ENCODE measurements at regions not wholly inside any gene's neighbourhood (a gene's known extent, or its start where the extent isn't known, plus 50 kb on each side); places are given as distances from the start of the nearest gene placed in this dataset.

DNA sequence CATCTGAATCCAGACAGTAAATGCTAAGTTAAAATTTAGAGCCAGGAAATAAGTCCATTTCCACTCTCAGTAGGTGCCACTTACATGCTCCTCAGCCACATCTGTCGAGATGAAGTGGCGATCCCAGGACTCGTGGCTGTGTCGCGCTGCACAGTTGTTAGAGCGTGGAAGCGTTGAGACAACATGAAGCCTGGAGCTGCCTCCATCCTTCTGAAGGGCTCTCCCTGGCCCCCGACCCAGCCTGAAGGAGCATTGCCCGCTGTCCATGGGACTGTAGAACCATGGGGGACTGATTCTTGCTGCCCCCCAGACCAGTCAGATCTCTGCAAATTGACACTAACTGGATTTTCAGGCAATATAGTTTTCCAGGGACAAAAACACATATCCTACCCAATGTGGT is 58.9 kb downstream of the IRX1 start:
- no peak for DNase-seq (ENCODE audit: low read depth in 2 of 2, low spot score in 1 of 2)

DNA sequence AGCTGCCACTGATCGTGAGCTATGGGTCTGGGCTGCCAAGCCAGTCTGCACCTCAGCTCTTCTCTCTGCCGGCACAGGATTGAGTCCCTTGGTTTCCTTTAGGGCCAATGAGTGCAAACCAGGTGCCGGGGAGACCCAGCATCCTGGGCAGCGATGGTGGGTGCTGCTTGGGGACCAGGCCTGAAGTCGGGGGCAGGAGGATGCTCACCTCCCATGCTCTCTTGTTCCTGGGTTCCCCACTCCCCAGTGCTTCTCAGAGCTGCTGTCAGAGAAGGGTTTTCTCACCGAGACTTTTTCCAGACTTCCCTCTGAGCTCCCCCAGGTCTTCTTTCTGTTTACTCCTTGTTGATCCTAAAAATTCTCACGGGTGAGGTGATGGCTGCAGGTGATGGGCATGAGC is 61.2 kb downstream of the IRX1 start:
- DNase-seq (ENCODE audit: low read depth in 2 of 2, low spot score in 1 of 2): no peak

DNA sequence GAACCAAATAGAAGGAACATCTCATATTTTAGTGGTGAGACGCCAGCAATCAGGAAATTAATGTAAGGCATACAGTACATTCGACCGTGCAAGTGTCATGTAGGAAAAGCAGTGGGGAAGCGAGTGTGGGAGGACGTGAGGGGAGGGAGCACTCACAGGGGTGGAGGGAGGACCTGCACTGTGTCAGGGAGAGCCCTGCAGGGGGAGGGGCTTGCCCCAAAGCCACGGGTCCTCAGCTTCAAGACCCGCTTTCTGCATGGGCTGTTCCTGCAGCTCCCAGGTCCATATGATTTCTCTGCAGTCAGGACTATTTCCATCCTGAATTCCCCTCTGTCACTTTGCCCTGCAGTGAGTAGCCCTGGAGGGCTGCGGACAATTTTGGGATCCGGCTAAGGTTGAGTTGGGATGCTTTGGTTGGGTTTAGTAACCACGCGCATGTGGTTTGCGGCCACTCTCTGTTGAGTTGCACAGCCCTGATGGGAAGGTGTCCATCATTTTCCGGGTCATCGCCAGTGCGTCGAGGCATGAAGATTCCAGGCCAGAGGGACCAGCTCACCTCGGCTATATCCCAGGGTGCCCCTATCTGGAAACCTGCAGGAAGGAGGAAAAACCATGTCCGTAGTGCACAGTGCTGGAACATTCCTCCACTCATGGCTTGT is 61.9 kb downstream of the IRX1 start:
- DNase-seq (ENCODE audit: low read depth in 2 of 2, low spot score in 1 of 2): no peak

DNA sequence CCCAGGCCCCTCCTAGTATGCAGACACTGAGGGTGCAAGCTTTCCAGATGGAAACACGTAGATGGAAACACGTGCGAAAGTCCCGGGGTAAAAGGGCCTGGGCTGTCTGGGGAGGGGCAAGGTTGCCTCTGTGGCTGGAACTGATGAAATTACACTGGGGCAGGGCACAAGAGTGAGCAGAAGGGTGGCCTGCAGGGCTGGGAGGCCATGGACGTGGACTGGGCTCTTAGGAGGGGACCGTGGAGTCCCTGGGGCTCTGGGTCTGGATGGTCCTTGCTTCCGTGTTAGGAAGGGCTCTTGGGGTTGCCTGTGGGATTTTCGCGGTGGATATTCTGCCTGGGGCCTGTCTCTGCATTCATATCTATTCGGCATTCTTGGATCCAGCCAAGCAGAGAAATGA is 63.3 kb downstream of the IRX1 start:
- no peak for DNase-seq (ENCODE audit: low read depth in 2 of 2, low spot score in 1 of 2)

DNA sequence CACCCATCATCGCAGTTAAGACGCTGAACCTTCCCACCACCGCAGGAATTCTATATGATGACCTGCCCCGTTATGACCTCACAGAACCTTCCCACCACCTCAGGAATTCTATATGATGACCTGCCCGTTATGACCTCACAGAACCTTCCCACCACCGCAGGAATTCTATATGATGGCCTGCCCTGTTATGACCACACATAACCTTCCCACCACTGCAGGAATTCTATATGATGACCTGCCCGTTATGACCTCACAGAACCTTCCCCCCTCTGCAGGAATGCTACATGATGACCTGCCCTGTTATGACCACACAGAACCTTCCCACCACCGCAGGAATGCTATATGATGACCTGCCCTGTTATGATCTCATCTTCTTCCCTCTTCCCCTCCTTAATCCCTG is 64.3 kb downstream of the IRX1 start:
- DNase-seq (ENCODE audit: low read depth in 2 of 2, low spot score in 1 of 2): no peak

DNA sequence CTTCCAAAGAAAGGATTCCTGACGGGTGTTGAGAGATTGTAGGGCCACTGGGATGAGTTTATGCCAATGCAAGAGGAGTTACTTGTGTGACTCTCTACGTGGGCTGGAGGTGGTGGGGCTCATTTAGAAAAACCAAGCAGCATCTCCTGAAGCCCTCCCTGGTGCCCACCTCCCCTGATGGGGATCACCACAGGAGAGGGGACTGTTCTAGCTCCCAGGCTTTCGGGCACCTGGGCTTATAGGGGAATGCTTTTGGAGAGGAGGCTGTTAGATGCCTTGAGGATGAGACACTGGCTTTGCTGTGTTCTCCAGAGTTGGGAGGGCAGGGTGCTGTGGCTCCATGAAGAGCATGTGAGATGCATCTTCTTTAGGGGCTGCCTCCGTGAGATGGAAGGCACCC is 65.0 kb downstream of the IRX1 start:
- DNase-seq (ENCODE audit: low read depth in 2 of 2, low spot score in 1 of 2): no peak

DNA sequence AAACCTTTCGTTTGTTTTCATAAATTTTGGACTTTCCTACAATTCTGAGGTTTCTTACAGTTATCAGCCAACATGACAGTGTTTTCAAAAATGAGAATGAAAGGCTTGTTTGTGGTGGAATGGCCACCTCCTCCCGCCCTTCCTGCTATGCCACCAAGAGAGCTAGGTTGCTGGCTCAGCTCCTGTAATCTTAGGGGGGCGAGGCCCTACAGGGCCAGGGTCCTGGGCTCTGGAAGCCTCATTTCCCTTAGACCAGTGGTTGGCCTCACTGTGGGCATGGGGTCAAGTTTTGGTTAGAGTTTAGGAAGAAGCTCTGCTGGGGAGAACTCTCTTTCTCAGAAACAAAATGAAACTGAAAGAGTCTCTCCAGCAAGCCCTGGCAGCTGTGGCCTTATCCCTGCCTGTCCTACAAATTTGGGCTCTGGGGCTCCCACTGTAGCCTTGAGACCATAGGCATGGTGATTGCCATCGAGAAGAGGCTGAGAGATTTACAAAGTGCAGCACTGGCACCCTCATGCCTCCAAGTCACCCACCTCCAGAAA is 66.2 kb downstream of the IRX1 start:
- no peak for DNase-seq (ENCODE audit: low read depth in 2 of 2, low spot score in 1 of 2)

DNA sequence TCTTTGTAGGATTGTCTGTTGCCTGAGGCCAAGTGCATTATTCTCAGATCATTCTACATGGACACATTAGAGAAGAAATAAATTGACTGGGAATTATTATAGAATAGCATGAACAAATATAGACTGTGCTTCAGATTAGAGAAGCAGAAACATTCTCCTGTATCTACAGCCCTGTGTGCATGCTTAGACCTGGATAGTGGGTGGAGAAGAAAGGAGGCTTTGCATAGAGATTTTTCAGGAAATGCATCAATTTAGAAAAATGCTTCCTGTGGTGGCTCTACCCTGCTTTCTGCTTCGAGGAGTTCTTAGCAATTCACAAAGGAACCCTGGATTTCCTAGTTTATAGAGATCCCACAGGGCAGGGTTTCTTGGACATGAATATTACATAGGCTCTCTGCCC is 66.7 kb downstream of the IRX1 start:
- DNase-seq (ENCODE audit: low read depth in 2 of 2, low spot score in 1 of 2): no peak

DNA sequence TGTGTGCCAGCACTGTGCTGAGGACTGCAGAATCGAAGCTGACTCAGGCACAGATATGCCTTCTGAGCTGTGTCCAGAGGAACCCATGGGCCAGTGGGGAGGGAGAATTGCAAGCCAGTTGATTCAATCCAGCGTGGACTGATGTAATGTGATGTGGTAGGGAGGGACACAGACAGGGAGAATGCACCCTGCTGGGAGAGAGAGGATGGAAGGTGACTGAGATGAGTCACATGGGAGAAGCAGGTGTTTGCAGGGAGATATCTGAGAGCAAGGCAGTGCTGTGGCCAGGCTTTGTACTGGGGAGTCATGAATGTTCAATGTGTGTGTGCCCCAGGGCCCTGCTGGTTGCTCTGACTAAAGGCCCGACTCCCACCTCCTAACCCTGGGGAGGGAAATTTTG is 75.7 kb downstream of the IRX1 start:
- no peak for DNase-seq (ENCODE audit: low read depth in 2 of 2, low spot score in 1 of 2)

DNA sequence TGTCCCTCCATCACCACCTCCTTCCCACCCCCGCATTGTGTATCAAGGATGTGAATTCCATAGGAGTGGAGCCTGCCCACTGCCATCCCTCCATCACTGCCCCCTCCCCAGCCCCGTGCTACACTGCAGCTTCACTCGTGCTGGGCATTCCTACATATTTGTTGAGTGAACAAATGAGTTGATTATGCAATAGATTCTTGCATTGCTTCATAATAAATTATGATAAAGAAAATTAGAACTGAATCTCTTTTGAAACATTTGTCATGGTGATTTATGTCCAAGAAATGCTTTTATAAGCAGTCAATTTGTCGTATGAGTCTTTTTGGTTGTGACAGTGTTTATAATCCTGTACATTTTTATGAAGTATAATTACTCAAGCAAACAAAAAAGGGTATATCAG is 83.2 kb downstream of the IRX1 start:
- DNase-seq (ENCODE audit: low read depth in 2 of 2, low spot score in 1 of 2): no peak

DNA sequence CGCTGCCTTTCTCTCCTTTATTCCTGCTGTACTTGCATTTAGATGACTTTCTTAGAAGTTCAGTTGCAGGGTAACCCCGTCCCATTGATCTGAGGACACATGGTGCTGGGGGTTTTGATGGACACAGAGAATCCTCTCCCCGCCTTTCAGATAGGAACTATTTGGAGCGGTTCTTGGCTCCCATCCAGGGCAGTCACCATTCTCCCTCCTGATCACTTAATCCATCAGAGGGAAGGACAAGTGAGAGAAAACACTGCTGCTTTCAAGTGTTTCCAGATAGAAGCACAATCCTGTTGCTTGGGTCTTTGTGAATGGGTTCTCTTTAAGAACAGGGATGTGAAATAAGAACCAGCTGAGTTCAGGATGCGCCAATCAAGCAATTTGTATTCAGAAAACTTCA is 85.2 kb downstream of the IRX1 start:
- no peak for DNase-seq (ENCODE audit: low read depth in 2 of 2, low spot score in 1 of 2)

DNA sequence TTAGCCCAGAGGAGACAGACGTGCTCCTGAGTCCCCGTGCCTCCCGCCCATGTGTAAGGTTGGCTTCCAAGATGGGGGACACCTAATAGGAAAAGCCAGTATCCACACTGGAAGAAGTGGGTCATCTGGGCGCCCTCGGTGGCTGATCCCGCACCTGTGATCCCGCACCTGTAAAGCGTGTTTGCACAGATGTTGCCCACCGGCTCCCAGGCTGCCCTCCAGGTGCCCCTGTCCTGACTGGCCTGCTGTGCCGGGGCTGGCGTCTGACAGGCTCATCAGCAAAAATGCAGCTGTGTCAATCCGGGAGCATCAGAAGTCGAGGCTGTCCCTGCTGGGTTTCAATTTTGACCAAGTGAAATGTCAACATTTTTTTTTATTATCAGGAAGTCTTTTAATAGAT is 88.5 kb downstream of the IRX1 start:
- no peak for DNase-seq (ENCODE audit: low read depth in 2 of 2, low spot score in 1 of 2)

DNA sequence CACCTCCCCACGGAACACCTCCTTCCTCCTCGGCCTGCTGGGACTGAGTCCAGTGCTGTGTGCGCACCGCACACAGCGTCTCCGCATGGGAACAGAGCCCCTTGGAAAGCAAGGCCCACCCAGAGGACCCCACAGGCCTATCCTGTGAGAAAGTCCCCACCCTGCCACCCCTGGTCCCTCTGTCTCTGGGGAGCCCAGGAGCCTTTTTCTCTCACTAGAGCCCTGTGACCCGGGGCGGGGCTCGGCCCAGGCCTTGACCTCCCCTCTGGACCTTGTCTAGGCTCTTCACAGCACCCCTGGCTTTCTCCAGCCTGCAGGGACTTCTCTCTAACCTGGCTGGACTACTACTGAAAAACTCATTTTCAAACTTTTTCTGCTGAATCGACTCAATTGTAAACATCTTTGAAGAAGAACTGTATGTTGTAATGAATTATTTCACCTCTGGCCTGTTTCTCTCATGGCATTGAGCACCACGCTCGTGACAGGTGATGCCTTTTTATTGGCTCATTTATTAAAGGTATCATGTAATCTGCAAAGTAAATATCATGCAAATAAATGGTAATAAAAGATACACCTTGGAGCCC is 89.2 kb downstream of the IRX1 start:
- DNase-seq (ENCODE audit: low read depth in 2 of 2, low spot score in 1 of 2): no peak

DNA sequence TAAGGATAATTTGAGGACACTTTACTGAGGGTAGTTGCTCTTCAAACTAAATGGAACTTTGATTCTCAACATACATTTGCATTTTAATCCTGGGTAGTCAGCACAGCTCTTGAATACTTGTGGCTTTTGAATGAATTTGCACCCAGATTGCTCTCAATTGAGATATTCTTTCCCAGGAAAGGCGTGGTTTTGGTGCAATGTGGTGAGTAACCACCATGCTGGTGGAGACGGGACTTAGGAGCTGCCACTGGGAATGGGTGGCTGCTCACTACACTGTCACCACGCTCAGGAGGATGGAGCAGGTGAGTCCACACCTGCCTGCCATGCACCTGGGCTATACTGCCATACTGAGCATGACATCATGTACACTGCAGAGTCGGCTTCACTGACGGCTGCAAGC is 99.2 kb downstream of the IRX1 start:
- DNase-seq (ENCODE audit: low read depth in 2 of 2, low spot score in 1 of 2): no peak

DNA sequence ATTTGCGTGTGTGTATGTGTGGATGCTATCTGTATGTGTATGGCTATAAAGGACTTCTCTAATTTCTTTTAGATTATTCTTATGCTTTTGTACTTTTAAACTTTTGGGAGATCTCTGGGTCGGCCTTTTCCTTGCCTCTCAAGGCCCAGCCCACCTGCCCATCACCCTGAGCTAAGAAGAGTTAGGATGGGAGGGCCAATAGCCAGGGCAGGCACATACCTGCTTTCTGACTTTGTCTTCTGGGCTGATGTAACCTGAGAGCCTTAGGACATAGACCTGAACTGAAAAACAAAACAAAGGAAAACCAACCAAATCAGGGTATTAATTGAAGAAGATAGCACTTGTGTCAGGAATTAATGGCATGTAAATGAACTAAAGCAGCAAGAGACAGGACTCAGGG is 100.2 kb downstream of the IRX1 start:
- no peak for DNase-seq (ENCODE audit: low read depth in 2 of 2, low spot score in 1 of 2)

DNA sequence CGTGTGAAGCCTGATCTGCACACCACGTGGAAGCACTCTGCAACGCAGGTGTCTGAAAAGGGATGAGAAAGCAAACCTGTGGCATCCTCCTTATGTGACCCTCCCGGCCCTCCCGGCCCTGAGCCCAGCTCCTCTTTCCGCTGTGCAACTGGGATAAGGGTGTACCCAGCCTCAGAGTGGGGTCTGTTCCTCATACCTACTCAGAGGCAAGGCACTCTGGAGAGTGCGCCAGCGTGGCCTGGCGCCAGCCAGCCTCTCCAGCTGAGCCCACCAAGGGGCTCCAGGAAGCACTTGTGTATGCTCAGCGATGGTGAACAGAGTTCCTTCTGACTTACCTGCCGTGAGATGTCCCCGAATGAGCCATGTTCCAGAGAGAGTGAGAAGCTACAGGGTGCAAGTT is 102.8 kb downstream of the IRX1 start:
- DNase-seq (ENCODE audit: low read depth in 2 of 2, low spot score in 1 of 2): no peak

DNA sequence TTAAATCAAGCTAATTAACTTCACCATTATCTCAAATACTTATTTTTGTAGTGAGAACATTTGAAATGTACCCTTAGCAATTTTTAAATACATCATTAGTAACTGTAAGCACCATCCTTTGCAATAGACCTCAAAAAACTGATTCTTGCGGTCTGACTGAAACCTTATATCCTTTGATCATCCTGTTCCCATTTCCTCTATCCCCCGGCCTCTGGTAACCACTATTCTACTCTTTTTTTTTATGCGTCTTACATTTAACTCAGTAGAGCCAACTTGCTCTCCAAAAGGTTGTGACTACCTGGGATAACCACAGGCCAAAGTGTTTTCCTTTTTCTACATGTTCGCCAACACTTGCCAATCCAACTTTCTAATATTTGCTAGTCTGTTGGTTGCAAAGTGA is 106.1 kb downstream of the IRX1 start:
- no peak for DNase-seq (ENCODE audit: low read depth in 2 of 2, low spot score in 1 of 2)

DNA sequence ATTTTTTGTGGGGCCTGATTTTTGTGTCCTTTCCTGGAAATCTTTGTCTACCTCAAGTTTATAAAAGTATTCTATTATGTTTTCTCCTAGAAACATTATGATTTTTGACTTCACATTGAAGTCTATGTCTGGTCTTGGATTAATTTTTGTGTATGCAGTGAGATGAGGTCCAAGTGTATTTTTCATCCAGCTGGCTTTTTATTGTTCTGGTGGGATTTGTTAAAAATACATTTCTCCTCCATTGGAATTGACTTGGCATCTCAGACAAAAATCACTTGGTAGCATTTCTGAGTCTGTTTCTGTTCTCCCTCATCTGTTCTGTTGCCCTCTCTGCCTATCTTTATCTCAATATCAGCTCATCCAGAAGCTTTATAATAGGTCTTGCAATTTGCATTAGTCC is 109.0 kb downstream of the IRX1 start:
- no peak for DNase-seq (ENCODE audit: low read depth in 2 of 2, low spot score in 1 of 2)

DNA sequence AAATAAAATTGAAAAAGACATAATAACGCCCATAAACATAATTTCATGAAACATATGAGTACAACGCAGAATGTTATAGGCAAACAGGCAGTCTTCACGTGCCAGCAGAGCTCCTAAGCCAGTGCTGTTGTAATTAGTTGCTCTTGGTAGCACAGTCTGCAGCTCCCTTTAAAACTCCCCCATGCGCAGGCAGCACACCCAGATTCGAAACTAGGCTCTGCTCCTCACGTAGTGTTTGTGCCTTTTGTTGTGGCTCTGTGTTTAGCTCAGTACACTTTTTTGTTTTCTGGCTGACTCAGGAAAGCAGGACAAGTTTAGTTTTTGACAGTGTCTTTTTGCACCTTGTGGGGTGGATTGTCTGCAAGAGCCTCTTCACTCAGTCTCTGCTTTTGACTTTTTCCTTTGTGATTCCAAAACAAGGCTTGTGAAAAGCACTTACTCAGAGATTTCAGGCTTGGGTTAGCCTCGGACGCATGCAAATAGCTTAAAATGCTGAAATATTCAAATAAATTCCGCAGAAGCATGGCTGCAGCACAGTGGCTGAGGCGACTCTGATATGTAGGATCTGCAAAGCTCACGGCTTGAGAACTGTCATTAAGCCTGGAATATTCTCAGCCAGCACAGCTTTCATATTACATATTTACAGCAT is 113.6 kb downstream of the IRX1 start:
- DNase-seq (ENCODE audit: low read depth in 2 of 2, low spot score in 1 of 2): no peak

DNA sequence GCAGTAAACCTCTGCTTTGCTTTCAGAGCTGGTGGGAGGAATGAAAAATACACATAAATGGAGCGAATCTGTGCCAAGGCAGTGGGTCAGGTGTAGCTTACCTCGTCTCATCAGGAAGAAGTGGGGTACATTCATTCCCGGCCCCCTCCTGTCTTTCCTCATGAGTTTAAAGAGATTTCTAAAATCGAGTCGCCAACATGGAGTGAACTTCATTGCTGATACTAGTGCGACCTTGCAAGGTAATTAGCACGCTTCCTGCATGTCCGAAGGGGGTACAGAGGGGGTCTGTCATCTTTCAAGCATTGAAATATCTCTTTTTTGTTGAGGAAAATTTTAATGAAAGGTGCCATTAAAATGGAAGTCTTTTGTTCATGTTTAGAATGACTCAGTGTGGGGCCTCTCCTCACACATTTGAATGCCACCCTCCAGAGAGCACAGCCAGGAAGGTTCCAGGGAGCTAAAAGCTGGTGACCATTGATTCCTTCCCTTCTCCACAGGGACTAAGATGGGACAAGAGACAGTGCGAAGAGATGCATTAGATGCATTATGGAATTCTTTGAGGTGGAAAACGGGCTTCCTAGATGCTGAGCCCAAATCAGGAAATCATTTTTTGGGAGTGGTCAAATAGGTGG is 114.2 kb downstream of the IRX1 start:
- no peak for DNase-seq (ENCODE audit: low read depth in 2 of 2, low spot score in 1 of 2)

DNA sequence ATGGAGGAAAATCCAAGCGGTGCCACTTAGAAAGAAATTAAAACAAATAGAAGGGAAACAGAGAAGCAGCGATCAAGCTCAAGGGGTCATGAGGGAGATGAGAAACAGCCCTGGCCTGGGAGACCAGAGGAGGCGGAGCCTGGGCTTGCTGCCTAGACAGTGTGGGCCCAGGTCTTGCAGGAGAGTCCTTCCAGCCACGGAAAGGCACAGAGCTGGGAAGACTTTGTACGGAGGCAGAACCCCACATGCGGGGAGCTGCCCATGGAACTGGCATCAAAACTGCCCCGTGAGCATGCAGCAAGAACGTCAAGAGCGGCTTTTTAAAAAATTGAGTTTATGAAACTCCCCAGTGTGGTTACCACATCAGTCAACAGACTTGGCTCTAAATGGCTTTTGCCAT is 119.4 kb downstream of the IRX1 start:
- DNase-seq (ENCODE audit: low read depth in 2 of 2, low spot score in 1 of 2): no peak

DNA sequence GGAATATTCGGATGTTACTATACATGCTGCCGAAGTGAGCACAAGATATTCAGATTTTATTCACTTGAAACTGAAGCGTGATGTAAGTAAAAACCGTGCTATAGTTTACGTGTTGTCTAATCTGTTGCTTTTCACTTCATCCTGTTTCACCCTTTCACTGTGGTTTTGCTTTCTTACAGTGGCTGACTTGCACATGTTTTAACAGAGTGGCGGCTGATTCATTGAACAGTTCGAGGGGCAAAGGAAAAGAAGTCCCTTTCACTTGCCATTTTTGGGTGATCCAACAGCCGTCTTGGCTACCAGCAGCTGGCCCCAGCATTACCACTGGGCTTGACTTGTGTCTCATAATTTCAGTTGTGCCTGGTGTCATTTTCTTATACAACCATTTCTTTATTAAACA is 134.0 kb downstream of the IRX1 start:
- no peak for DNase-seq (ENCODE audit: low read depth in 2 of 2, low spot score in 1 of 2)

All from stimulated activated CD8-positive, alpha-beta memory T cell treated with anti-CD3 and anti-CD28 coated beads, Interleukin-4, amount 100 ng/mL, for 4 hours (primary cell).